ENCODE measurements at regions not wholly inside any gene's neighbourhood (a gene's known extent, or its start where the extent isn't known, plus 50 kb on each side); places are given as distances from the start of the nearest gene placed in this dataset.

DNA sequence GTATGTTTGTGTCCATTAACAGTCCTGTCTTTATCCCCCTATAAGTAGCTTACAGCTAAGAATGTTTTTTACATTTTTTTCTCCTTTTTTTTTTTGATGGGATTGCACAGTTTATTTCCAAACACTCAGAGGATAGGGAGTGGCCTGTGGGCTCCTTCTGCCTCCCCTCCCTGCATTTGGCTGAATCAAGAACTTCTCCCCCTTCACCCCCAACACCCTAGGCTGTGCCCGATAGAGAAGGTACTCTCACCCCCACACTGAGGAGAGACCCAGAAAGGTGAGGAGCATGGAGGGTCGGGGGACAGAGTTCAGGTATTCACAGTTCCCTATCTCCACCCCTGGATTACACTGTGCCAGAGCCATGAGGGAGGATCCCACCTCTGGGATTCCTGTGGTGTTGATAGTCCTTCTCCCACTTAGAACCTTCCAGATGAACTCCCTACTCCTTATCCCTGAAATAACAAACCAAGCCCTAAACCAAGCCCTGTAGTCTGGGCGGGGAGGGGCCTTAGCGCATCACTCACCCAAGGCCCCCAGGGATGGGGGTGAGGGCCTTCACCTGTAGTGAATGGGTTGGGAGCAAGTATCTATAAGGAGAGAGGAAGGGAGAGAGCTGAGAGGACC, 97.1 kb downstream of the ADAMTS15 start:
- Histone ChIP-seq H3K4me3 (ENCODE audit: low read depth, low read length) (no peak overlapping the region), H3K4me1 (ENCODE audit: insufficient read depth) (no peaks in the 10 kb centered on the region), H3K27ac (ENCODE audit: low read depth) (no peak overlapping the region), H3K36me3 (ENCODE audit: insufficient read depth) (no peaks in the 10 kb centered on the region)
- WGBS, result 90% methylated on average over 4 of the region's 4 CpGs
- DNase-seq (ENCODE audit: extremely low spot score), result no peak

DNA sequence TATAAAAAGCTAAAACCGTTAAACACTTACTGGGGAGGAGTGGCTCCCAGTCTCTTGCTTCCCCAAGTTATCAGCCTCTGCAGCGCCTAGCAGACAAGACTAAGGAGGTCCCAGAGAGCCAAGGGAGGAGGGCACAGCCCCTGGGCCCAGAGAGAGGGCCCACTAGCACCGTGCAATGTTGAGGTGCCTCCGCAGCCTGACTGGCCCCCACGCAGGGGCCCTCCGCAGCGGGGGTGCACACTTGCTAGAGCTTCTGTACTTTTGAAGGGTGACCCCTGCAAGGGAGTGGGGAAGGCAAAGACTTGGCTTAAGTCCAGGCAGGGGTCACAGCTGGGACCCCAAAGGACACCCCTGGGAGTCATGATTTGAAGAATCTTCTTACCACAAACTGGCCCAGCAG, 98.0 kb downstream of the ADAMTS15 start:
- H3K36me3 ChIP-seq (ENCODE audit: insufficient read depth), result no peaks in the 10 kb centered on the region
- no peak for DNase-seq (ENCODE audit: extremely low spot score)
- H3K4me1 ChIP-seq (ENCODE audit: insufficient read depth), result no peaks in the 10 kb centered on the region
- H3K4me3 ChIP-seq (ENCODE audit: low read depth, low read length), result no peak overlapping the region
- WGBS, result 92% methylated on average over 7 of the region's 7 CpGs
- no peak overlapping the region for H3K27ac ChIP-seq (ENCODE audit: low read depth)

DNA sequence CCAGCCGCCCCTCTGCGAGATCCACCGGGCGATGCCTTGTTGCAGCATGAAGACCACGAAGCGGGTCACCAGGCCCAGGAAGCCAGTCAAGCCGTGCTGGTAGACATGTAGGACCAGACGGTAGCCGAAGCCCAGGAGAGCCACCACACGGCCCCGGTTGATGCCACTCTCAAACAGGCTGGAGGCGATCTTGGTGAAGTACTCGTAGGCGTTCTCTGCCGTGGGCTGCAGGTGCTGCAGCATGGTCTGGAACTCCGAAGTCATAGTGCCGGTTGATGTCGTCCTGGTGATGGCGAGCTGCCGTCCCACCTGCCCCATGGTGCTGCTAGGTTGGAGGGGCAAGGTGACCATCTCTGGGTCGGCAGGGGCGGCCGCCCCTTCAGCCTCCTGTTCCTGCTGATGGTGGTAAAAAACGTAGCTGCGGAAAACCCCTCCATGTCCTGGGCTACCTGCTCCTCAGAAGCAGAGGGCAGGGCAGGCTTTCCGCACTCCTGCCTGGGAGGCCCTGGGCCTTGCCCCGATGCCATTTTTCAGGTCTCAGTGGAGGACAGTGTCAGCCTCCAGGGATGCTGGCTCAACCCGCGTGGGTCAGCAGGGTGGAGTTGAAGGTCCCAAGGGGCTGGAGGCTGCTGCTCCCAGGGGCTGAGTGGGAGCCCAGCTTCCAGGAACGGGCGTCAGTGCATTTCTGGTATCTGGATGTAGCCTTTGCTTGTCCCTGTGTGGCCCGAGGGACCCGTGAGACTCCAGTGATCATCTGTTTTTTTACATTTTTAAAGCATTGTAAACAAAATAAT, 98.7 kb downstream of the ADAMTS15 start:
- Histone ChIP-seq H3K4me3 (ENCODE audit: low read depth, low read length) (no peak overlapping the region), H3K27ac (ENCODE audit: low read depth) (no peak overlapping the region), H3K4me1 (ENCODE audit: insufficient read depth) (no peaks in the 10 kb centered on the region), H3K36me3 (ENCODE audit: insufficient read depth) (no peaks in the 10 kb centered on the region)
- 94% methylated on average over 33 of the region's 33 CpGs for WGBS
- DNase-seq (ENCODE audit: extremely low spot score), result no peak

DNA sequence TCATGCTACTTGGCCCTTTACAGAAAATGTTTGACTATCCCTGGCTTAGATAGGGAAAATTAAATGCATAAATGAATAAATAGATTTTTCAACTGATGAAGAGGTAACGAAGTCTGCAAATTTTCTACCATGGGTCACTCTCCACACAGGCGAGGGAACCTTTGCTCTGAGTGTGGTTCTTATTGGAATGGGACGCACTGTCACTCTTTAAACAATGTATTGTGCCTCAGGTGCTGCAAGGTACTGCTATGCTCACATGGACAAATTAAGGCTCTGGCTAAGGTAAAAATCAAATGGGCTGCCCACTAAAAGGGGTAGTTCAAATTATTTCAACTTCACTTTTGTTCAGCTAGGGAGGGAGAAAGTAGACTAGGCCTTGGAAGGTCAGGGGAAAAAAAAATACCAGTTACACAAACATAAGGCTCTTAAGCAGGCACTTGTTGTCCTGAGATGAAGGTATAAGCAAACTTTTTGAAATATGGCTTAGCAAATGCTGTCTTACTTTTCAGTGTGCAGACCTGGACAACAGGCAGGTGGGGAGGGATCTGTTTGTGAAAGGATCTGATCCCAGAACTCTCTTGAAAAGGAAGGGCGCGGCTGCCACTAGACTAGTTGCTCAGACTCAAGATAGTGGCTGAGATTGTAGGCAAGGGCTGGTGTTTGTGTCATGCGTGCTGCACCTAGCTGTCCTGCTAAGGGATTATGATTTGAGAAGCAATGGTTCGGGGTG, 99.5 kb downstream of the ADAMTS15 start:
- 86% methylated on average over 7 of the region's 7 CpGs for WGBS
- no peak overlapping the region for H3K27ac ChIP-seq (ENCODE audit: low read depth)

DNA sequence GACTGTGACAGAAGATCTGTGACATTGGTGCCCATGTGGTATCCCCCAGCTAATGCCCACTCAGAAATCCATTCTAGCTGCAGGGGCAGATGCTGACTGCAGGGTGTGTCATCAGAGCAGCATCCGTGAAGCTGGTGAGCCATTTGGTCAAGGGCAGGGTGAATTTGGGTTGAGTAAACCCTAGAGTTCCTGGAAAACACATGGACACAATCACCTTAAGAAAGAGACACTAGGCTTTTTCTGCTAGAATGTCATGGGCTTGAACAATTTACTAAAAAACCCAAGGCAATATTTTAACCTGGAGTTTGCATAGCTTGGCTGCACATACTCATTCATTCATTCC, 100.0 kb downstream of the ADAMTS15 start:
- Histone ChIP-seq H3K27ac (ENCODE audit: low read depth) (no peak overlapping the region), H3K4me1 (ENCODE audit: insufficient read depth) (no peaks in the 10 kb centered on the region), H3K36me3 (ENCODE audit: insufficient read depth) (no peaks in the 10 kb centered on the region), H3K4me3 (ENCODE audit: low read depth, low read length) (no peak overlapping the region)
- DNase-seq (ENCODE audit: extremely low spot score), result no peak
- WGBS, result 82% methylated on average over 1 of the region's 1 CpG

More for the DNA sequence above, 99.5 kb downstream of the ADAMTS15 start:
- no peak overlapping the region for H3K4me3 ChIP-seq (ENCODE audit: low read depth, low read length)
- H3K36me3 ChIP-seq (ENCODE audit: insufficient read depth), result no peaks in the 10 kb centered on the region
- H3K4me1 ChIP-seq (ENCODE audit: insufficient read depth), result no peaks in the 10 kb centered on the region
- no peak for DNase-seq (ENCODE audit: extremely low spot score)

DNA sequence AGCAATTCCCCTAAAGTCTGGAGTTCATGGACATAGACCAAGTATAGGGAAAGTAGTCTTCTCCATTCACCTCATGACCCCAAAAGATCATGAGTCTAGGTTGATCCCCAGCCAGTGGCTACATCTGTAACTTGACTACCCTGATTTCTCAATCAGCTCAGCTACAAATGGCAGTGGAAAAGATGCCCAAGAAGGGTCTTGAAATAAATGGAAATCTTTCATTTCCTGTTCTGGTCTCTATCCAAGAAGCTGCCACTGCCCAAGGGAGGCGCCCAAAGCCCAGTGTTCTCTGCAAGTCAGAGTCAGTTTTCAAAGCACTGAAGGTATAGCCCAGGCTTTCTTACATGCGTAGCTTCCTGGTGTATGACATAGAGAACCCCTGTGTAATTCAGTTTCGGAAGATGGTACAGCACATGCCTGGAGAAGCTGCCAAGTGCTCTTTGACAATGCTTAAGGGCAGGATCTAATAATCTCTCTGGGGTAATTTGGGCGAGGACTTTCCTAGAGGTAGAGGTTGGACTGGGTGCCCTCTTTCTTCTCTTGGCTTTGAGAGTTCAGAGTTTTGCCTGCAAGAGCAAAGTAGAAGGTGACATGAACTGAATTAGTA, 101.1 kb downstream of the ADAMTS15 start:
- WGBS, result 80% methylated on average over 4 of the region's 4 CpGs
- DNase-seq (ENCODE audit: extremely low spot score), result no peak
- no peaks in the 10 kb centered on the region for H3K36me3 ChIP-seq (ENCODE audit: insufficient read depth)
- H3K27ac ChIP-seq (ENCODE audit: low read depth), result no peak overlapping the region
- no peak overlapping the region for H3K4me3 ChIP-seq (ENCODE audit: low read depth, low read length)
- H3K4me1 ChIP-seq (ENCODE audit: insufficient read depth), result no peaks in the 10 kb centered on the region

DNA sequence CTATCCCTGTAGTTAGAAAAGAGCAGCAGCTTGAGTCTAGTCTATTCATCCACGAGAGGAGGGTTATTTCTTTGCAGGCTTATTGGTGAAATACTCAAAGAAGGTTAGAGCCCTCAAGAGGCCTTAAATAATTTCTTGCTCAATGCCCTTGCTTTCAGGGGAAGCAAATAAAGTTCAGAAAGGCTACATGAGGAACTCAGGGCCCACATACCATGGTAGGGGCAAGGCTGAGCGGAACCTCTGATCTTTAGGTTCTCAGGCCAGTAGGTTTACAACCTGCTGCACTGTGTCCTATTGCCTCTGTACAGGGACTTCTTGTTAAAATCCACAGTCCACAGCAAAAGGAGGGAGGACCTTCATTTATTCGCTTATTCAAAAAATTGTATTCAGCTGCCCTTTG, 101.7 kb downstream of the ADAMTS15 start:
- H3K4me3 ChIP-seq (ENCODE audit: low read depth, low read length), result no peak overlapping the region
- no peak for DNase-seq (ENCODE audit: extremely low spot score)
- H3K27ac ChIP-seq (ENCODE audit: low read depth), result no peak overlapping the region
- no peaks in the 10 kb centered on the region for H3K36me3 ChIP-seq (ENCODE audit: insufficient read depth)
- WGBS, result 97% methylated on average over 3 of the region's 3 CpGs
- H3K4me1 ChIP-seq (ENCODE audit: insufficient read depth), result no peaks in the 10 kb centered on the region

DNA sequence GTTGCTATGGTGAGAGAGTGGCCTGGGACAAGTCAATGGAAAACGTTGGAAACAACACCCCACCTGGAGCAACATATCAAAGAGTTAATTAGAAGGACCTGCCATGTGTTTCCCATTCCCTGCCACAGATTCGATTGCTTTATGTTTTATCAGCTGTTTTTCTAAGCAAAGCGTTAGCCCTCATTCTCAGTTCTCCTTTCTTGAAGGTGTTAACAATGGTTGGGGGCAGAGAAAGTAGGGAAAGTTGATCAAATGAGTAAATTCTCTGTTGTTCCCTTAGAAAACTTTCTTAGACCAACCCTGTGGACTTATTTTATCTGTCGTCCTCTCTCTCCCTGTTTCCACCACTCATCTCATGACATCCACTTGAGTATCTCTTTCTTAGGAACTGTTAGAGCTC, 102.5 kb downstream of the ADAMTS15 start:
- no peak overlapping the region for H3K27ac ChIP-seq (ENCODE audit: low read depth)
- no peak for DNase-seq (ENCODE audit: extremely low spot score)
- 70% methylated on average over 4 of the region's 4 CpGs for WGBS
- no peak overlapping the region for H3K4me3 ChIP-seq (ENCODE audit: low read depth, low read length)
- no peaks in the 10 kb centered on the region for H3K4me1 ChIP-seq (ENCODE audit: insufficient read depth)
- H3K36me3 ChIP-seq (ENCODE audit: insufficient read depth), result no peaks in the 10 kb centered on the region

DNA sequence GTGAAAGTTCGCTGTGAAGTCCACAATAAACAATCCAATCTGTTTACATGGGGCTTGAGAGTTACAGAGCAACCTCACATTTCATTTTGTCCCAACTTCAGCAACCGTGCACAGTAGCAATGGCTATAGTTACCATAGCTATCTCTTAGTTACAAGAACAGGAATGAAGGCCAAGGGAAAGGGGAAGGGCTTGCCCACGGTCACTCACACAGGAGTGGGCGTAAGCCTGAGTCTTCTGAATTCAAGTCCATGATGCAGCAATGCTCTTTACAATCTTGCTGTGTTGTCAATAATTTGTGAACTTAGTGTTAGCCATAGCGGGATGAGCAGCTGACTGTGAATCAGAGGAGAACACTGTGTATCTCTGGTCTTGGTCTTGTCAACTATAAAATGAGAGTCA, 102.9 kb downstream of the ADAMTS15 start:
- H3K4me1 ChIP-seq (ENCODE audit: insufficient read depth), result no peaks in the 10 kb centered on the region
- DNase-seq (ENCODE audit: extremely low spot score), result no peak
- no peak overlapping the region for H3K4me3 ChIP-seq (ENCODE audit: low read depth, low read length)
- H3K36me3 ChIP-seq (ENCODE audit: insufficient read depth), result no peaks in the 10 kb centered on the region
- 87% methylated on average over 5 of the region's 5 CpGs for WGBS
- no peak overlapping the region for H3K27ac ChIP-seq (ENCODE audit: low read depth)

DNA sequence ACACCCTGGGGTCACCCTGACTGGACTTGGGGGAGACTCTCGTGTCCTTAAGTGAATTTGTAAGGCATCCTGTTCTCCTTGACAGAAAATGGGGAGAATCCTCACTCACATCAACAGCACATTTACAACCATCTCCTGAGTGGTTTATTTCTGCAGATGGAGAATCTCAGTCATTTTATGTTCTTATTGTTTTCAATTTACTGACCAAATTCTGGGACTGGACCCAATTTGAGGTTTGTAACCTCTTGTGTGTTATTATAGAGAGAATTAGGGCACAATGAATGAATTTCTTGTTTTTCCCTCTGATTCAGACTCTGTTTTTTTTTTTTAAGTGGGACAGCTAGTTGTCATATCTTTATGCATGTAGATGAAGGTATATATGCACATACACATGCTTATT, 104.9 kb downstream of the ADAMTS15 start:
- Histone ChIP-seq H3K27ac (ENCODE audit: low read depth) (no peak overlapping the region), H3K4me1 (ENCODE audit: insufficient read depth) (no peaks in the 10 kb centered on the region), H3K36me3 (ENCODE audit: insufficient read depth) (no peaks in the 10 kb centered on the region), H3K4me3 (ENCODE audit: low read depth, low read length) (no peak overlapping the region)
- DNase-seq (ENCODE audit: extremely low spot score), result no peak
- 60% methylated on average over 1 of the region's 1 CpG for WGBS

DNA sequence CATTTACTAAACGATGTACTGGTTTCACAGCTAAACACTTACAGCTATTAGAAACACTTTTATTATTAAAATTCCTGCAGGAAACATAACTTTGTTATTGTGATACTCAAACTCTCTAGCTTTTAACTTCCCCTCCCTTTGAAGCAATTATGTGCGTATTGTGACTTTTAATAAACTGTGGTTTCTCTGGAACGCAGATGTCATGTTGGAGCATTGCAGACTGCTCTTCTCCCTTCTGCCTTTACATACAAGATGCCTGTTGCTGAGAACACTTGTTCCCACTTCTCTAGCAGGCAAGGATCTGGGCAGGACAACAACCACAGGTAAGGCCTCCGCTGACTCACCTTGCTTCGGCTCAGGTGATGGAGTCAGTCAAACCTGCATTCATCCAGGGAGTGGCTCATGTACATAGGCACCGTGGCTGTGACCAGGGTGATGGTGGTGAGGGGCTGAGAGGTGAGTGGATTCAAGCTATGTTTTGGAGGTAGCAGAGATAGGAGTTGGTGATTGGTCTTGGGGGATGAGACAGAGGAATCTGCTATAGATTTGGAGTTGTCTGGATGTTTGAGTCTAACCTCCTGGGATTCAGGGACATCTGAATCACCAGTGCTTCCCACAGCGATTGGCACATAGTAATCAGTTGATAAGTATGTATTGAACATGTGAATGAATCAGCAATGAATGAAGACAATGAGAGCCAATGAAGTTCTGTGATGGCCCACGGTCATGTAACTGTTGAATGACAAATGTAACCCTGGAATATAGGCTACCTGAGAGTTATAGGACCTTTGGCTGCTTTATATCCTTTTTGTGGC, 106.0 kb downstream of the ADAMTS15 start:
- no peak overlapping the region for H3K27ac ChIP-seq (ENCODE audit: low read depth)
- no peaks in the 10 kb centered on the region for H3K36me3 ChIP-seq (ENCODE audit: insufficient read depth)
- H3K4me3 ChIP-seq (ENCODE audit: low read depth, low read length), result no peak overlapping the region
- no peak for DNase-seq (ENCODE audit: extremely low spot score)
- no peaks in the 10 kb centered on the region for H3K4me1 ChIP-seq (ENCODE audit: insufficient read depth)
- WGBS, result 84% methylated on average over 8 of the region's 8 CpGs

DNA sequence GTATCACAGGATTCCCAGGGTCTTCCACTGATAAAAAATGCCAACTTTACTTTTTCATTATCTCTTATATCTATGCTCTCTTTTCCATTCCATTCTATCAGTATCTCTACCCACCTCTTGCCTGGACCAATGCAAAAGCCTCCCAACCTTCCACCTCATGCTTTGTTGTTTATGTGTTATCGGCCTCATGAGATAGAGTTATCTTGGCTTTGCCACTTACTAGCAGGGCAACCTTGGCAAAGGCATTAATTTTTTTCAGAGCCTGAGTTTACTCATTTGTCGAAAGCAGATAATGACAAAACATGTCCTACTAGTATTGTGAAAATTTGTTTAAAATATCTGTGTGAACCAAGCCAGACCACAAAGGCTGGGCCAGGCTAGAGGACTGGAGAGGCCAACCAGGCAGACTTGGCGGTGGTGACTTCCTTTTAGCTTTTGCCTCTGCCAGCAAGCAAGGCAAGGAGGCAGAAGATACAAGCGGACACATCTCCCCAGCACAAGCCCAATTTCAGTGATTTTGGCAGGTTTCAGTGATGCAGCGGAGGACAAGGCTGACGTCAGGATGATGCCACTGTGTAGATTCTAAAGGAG, 106.9 kb downstream of the ADAMTS15 start:
- Histone ChIP-seq H3K36me3 (ENCODE audit: insufficient read depth) (no peaks in the 10 kb centered on the region), H3K4me3 (ENCODE audit: low read depth, low read length) (no peak overlapping the region), H3K27ac (ENCODE audit: low read depth) (no peak overlapping the region), H3K4me1 (ENCODE audit: insufficient read depth) (no peaks in the 10 kb centered on the region)
- WGBS, result 74% methylated on average over 6 of the region's 6 CpGs
- DNase-seq (ENCODE audit: extremely low spot score), result no peak

Data from urinary bladder (tissue), 3 donors.